ENCODE measurements at regions not wholly inside any gene's neighbourhood (a gene's known extent, or its start where the extent isn't known, plus 50 kb on each side); places are given as distances from the start of the nearest gene placed in this dataset.

DNA sequence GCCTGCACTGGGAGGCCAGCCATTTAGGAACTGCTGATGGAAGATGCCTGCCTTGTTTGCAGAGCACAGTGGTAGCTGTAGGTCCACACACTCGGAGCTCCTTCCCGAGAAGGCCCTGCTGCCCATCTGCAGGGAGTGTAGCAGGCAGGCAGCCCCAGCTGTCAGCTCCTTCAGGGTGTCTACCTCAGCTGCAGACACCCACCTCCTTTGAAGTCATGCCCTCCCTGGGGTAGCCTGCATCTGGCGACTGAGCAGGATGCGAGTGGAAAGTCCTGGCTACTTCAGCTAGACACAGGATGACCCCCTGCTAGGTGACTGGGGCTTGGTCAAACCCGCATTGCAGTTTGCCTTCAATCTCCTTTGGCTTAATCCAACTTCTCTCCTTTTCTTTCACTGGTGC lies 93.2 kb upstream of the TLE3 start:
- H3K79me2 ChIP-seq (ENCODE audit: control insufficient read depth, insufficient read depth, low read length), result no peaks in the 10 kb centered on the region
- peaks cover 0 to 2% of the 10 kb centered on the region in 2 experiments; a peak in 1 of 4 replicates for H3K27me3 ChIP-seq (replicated peaks in 1 of 2; ENCODE audit: control insufficient read depth in 2 of 2, insufficient read depth in 2 of 2, low read length in 1 of 2)
- ATAC-seq (no peak), FAIRE-seq (no peak), DNase-seq (ENCODE audit: low read depth, low spot score) (no peak)
- in situ Hi-C loops (cut with MboI), result no loop called here
- intact Hi-C loops (cut with micrococcal nuclease; ENCODE audit: unreplicated experiment), result no loop called here
- H3K36me3 ChIP-seq (ENCODE audit: control insufficient read depth in 2 of 2, insufficient read depth in 2 of 2, low read length in 1 of 2), result no peaks in the 10 kb centered on the region
- no peak overlapping the region for H2AFZ ChIP-seq (ENCODE audit: control insufficient read depth, low read depth, low read length)
- ChIA-PET SMC1A (ENCODE audit: uncharacterized antibody, unreplicated experiment) (no interaction called here), RAD21 (ENCODE audit: unreplicated experiment) (no interaction called here), POLR2A (interaction anchor here (0.5 kb wide), 1 partner anchor 91 kb away, joined by 4 read pairs; no protein-coding TSS in a partner anchor), CTCF (no interaction called here)
- H3K9ac ChIP-seq (ENCODE audit: control insufficient read depth, insufficient read depth, low read length), result no peak overlapping the region
- no peak overlapping the region for H3K27ac ChIP-seq (ENCODE audit: control insufficient read depth, insufficient read depth)
- H3K4me1 ChIP-seq (ENCODE audit: control insufficient read depth, insufficient read depth, low read length), result no peaks in the 10 kb centered on the region
- H3K4me2 ChIP-seq (ENCODE audit: control insufficient read depth, insufficient read depth), result no peak overlapping the region
- WGBS (ENCODE audit: insufficient coverage, insufficient replicate concordance, low lambda C conversion rate, missing lambda C conversion rate), result 46% methylated on average over 5 of the region's 5 CpGs
- no peaks in the 10 kb centered on the region for H4K20me1 ChIP-seq (ENCODE audit: control insufficient read depth, insufficient read depth)
- H3K4me3 ChIP-seq, result no peak overlapping the region
- TF ChIP-seq MEF2A (IDR thresholded peaks at IDR 0.05; ENCODE audit: insufficient read depth, low read depth, low read length) (no peak), CBFB (IDR thresholded peaks at IDR 0.05; ENCODE audit: low read depth) (no peak), MXI1 (IDR thresholded peaks at IDR 0.05; ENCODE audit: low read depth, low read length) (no peak), HCFC1 (IDR thresholded peaks at IDR 0.05; ENCODE audit: low read length) (no peak), LARP7 (IDR thresholded peaks at IDR 0.05) (no peak), RAD51 (IDR thresholded peaks at IDR 0.05) (no peak)
- TF ChIP-seq, protein P1, sequence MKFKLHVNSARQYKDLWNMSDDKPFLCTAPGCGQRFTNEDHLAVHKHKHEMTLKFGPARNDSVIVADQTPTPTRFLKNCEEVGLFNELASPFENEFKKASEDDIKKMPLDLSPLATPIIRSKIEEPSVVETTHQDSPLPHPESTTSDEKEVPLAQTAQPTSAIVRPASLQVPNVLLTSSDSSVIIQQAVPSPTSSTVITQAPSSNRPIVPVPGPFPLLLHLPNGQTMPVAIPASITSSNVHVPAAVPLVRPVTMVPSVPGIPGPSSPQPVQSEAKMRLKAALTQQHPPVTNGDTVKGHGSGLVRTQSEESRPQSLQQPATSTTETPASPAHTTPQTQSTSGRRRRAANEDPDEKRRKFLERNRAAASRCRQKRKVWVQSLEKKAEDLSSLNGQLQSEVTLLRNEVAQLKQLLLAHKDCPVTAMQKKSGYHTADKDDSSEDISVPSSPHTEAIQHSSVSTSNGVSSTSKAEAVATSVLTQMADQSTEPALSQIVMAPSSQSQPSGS (IDR thresholded peaks at IDR 0.05; ENCODE audit: low read length), result no peak
- TF ChIP-seq, protein P2, sequence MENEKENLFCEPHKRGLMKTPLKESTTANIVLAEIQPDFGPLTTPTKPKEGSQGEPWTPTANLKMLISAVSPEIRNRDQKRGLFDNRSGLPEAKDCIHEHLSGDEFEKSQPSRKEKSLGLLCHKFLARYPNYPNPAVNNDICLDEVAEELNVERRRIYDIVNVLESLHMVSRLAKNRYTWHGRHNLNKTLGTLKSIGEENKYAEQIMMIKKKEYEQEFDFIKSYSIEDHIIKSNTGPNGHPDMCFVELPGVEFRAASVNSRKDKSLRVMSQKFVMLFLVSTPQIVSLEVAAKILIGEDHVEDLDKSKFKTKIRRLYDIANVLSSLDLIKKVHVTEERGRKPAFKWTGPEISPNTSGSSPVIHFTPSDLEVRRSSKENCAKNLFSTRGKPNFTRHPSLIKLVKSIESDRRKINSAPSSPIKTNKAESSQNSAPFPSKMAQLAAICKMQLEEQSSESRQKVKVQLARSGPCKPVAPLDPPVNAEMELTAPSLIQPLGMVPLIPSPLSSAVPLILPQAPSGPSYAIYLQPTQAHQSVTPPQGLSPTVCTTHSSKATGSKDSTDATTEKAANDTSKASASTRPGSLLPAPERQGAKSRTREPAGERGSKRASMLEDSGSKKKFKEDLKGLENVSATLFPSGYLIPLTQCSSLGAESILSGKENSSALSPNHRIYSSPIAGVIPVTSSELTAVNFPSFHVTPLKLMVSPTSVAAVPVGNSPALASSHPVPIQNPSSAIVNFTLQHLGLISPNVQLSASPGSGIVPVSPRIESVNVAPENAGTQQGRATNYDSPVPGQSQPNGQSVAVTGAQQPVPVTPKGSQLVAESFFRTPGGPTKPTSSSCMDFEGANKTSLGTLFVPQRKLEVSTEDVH (IDR thresholded peaks at IDR 0.05; ENCODE audit: low read depth, partially characterized antibody), result no peak
- H3K9me3 ChIP-seq (replicated peaks; ENCODE audit: control insufficient read depth, insufficient read depth, low read length), result no peaks in the 10 kb centered on the region
- BruUV-seq (replicated peaks), result no TSS peak
